Keratinocyte (primary cell): ENCODE measurements at regions not wholly inside any gene's neighbourhood (a gene's known extent, or its start where the extent isn't known, plus 50 kb on each side); places are given as distances from the start of the nearest gene placed in this dataset.

Experiments used
- DNase-seq: peaks from one replicate; pipeline ENCODE4 v3.0.0-alpha.2; 2011; ENCODE audit warnings: low read depth, missing footprints, low spot score
- FAIRE-seq: peaks from 2 replicates; lab custom pipeline; 2011; peaks lifted over from hg19 to GRCh38; lab: Jason Lieb, UNC
- H2AFZ ChIP-seq: 2 replicates; pipeline ENCODE4 v1.6.0; 2012; ENCODE audit warnings: low read length, control low read depth, inconsistent platforms; ENCODE audit not compliant: control insufficient read depth
- H3K27ac ChIP-seq: 2 replicates; pipeline ENCODE4 v1.5.1; 2011; ENCODE audit warnings: low read length; ENCODE audit not compliant: control insufficient read depth, insufficient read depth
- H3K27me3 ChIP-seq: 3 replicates; pipeline ENCODE4 v1.6.0; 2011; ENCODE audit warnings: low read length; ENCODE audit not compliant: control insufficient read depth, insufficient read depth; ENCODE audit errors: extremely low read depth
- H3K36me3 ChIP-seq, 2 experiments: 2 replicates in 1 of 2; 3 replicates in 1 of 2; pipeline ENCODE4 v1.5.1; 2011; ENCODE audit warnings: low read length in 2 of 2, mild to moderate bottlenecking in 1 of 2; ENCODE audit not compliant: control insufficient read depth in 2 of 2, insufficient read depth in 2 of 2; ENCODE audit errors: extremely low read depth in 1 of 2
- H3K4me1 ChIP-seq: 3 replicates; pipeline ENCODE4 v1.5.1; 2011; ENCODE audit warnings: low read length; ENCODE audit not compliant: control insufficient read depth, insufficient read depth; ENCODE audit errors: extremely low read depth
- H3K4me2 ChIP-seq: 3 replicates; pipeline ENCODE4 v1.6.0; 2011; ENCODE audit warnings: low read depth, low read length; ENCODE audit not compliant: control insufficient read depth, insufficient read depth; ENCODE audit errors: extremely low read depth
- H3K4me3 ChIP-seq, 3 experiments: fragments of 200-600 bp in 1 of 3; sonication (generic) in 1 of 3; 2 replicates in 2 of 3; 3 replicates in 1 of 3; pipeline ENCODE4 v1.5.1; 2011 to 2016; ENCODE audit warnings: low read length in 3 of 3, mild to moderate bottlenecking in 3 of 3, control low read depth in 2 of 3, inconsistent platforms in 1 of 3, low read depth in 1 of 3, mixed read lengths in 1 of 3, mixed run types in 1 of 3, moderate library complexity in 1 of 3; ENCODE audit not compliant: control insufficient read depth in 2 of 3, insufficient read depth in 2 of 3; ENCODE audit errors: extremely low read depth in 1 of 3
- H3K79me2 ChIP-seq: 2 replicates; pipeline ENCODE4 v1.6.0; 2012; ENCODE audit warnings: low read length; ENCODE audit not compliant: control insufficient read depth, insufficient read depth
- H3K9ac ChIP-seq: 3 replicates; pipeline ENCODE4 v1.6.0; 2011; ENCODE audit warnings: low read length; ENCODE audit not compliant: control insufficient read depth, insufficient read depth; ENCODE audit errors: extremely low read depth
- H3K9me1 ChIP-seq: 3 replicates; pipeline ENCODE4 v1.6.0; 2011; ENCODE audit warnings: low read length; ENCODE audit not compliant: control insufficient read depth, insufficient read depth; ENCODE audit errors: extremely low read depth
- H3K9me3 ChIP-seq: 2 replicates; pipeline ENCODE4 v1.5.1; 2012; ENCODE audit warnings: low read depth, low read length; ENCODE audit not compliant: control insufficient read depth
- H4K20me1 ChIP-seq: 3 replicates; pipeline ENCODE4 v1.6.0; 2011; ENCODE audit warnings: low read length; ENCODE audit not compliant: control insufficient read depth, insufficient read depth; ENCODE audit errors: extremely low read depth
- CTCF ChIP-seq, 3 experiments: IDR thresholded peaks in 1 of 3; conservative IDR thresholded peaks in 1 of 3; optimal IDR thresholded peaks in 1 of 3; 2 replicates in 2 of 3; 3 replicates in 1 of 3; pipeline versions ENCODE3 to v1.5.1; 2011; ENCODE audit warnings: low read length in 3 of 3, mild to moderate bottlenecking in 3 of 3, moderate library complexity in 2 of 3, control low read depth in 1 of 3, inconsistent platforms in 1 of 3; ENCODE audit not compliant: insufficient read depth in 2 of 3; ENCODE audit errors: extremely low read depth in 1 of 3
- EZH2 ChIP-seq: IDR thresholded peaks from one replicate; pipeline ENCODE4 v1.6.1; 2012; ENCODE audit warnings: inconsistent platforms, mild to moderate bottlenecking, low read length, moderate library complexity
- dilution Hi-C: fragments of 300-500 bp; cut with MboI; formaldehyde crosslinking; loops from one replicate; pipeline ENCODE4 v1.7.0; 2020; ENCODE audit warnings: low sequenced_read_pairs; ENCODE audit not compliant: extremely low pct_ligation_motif_present

DNA sequence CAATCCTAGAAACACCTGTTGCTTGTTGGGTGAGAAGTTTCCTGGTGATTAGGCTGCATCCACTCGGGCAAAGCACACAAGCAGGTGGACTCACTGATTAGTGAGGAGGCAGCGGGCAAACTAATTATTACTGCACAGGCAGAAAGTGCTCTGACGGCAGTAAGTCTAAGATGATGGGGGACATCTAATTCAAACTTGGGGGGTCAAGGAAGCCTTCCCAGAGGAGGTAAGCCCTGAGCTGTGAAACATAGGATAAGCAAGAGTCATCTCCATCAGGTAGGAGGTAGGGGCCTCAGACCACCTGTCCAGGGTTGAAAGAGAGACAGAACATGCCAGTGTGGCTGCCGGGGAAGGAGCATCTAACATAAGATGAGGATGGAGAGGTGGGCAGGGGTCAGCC, 1578.4 kb upstream of the TMEM132C start:
- no peaks in the 10 kb centered on the region for H3K79me2 ChIP-seq
- dilution Hi-C loops: no loop called here
- no peaks in the 10 kb centered on the region for H3K27me3 ChIP-seq
- H3K9me1 ChIP-seq: no peaks in the 10 kb centered on the region
- no peak overlapping the region for H3K9ac ChIP-seq
- FAIRE-seq (no peak), DNase-seq (no peak)
- H3K9me3 ChIP-seq: peaks cover 3% of the 10 kb centered on the region
- no peak overlapping the region for H2AFZ ChIP-seq
- TF ChIP-seq EZH2 (no peak), CTCF (optimal IDR thresholded peaks at IDR 0.05 in 1 of 3, IDR thresholded peaks at IDR 0.05 in 1 of 3, conservative IDR thresholded peaks at IDR 0.05 in 1 of 3; ENCODE audit: extremely low read depth in 1 of 3, insufficient read depth in 2 of 3, low read length in 3 of 3) (no peak)
- no peaks in the 10 kb centered on the region for H4K20me1 ChIP-seq
- H3K36me3 ChIP-seq: no peaks in the 10 kb centered on the region
- no peak overlapping the region for H3K4me3 ChIP-seq
- no peaks in the 10 kb centered on the region for H3K4me1 ChIP-seq
- no peak overlapping the region for H3K27ac ChIP-seq
- H3K4me2 ChIP-seq: no peak overlapping the region

GRCh38 chr12:126700096-126700495, 1566.9 kb upstream of the TMEM132C start:
- Histone ChIP-seq H3K4me2 (no peak overlapping the region), H3K36me3 (no peaks in the 10 kb centered on the region), H4K20me1 (no peaks in the 10 kb centered on the region), H3K9me3 (peaks cover 4% of the 10 kb centered on the region), H2AFZ (no peak overlapping the region), H3K9me1 (no peaks in the 10 kb centered on the region), H3K4me3 (no peak overlapping the region), H3K27ac (no peak overlapping the region), H3K79me2 (no peaks in the 10 kb centered on the region), H3K9ac (no peak overlapping the region), H3K27me3 (no peaks in the 10 kb centered on the region), H3K4me1 (no peaks in the 10 kb centered on the region)
- TF ChIP-seq EZH2: no peak
- TF ChIP-seq CTCF (optimal IDR thresholded peaks at IDR 0.05 in 1 of 3, IDR thresholded peaks at IDR 0.05 in 1 of 3, conservative IDR thresholded peaks at IDR 0.05 in 1 of 3; ENCODE audit: extremely low read depth in 1 of 3, insufficient read depth in 2 of 3, low read length in 3 of 3): no peak
- no peak for DNase-seq
- dilution Hi-C loops: no loop called here
- FAIRE-seq: no peak
